ENCODE measurements at regions not wholly inside any gene's neighbourhood (a gene's known extent, or its start where the extent isn't known, plus 50 kb on each side); places are given as distances from the start of the nearest gene placed in this dataset.

DNA sequence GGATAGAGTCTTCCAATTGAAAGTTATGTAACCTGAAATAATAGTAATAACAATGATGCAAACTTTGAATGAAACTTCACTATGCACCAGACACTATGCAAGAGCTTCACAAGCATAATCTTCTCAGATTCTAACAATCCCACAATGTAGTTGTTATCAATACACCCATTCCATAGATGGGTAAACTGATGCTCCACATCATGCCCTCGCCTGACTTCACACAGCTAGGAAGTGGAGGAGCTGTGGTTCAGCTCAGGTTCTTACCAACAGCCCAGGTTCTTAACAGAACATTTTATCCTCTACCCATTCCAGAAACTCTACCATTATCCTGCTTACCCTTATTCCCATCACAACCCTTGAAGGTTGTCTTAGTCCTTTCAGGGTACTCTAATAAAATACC lies 50.4 kb upstream of the HMGXB4 start:
- Histone ChIP-seq H3K4me1 (ENCODE audit: control insufficient read depth in 1 of 2, insufficient read depth in 2 of 2, low read depth in 1 of 2, low read length in 1 of 2) (no peaks in the 10 kb centered on the region), H3F3A (replicated peaks; ENCODE audit: insufficient read depth) (no peaks in the 10 kb centered on the region), H3K36me3 (replicated peaks in 1 of 2; ENCODE audit: control insufficient read depth in 1 of 2, insufficient read depth in 2 of 2, low read length in 1 of 2) (no peaks in the 10 kb centered on the region), H3K27ac (ENCODE audit: low read depth in 2 of 2, low read length in 1 of 2) (no peak overlapping the region), H3K4me3 (ENCODE audit: low read depth in 2 of 2, low read length in 1 of 2) (no peak overlapping the region), H3K4me2 (no peak overlapping the region), H3K9me3 (no peaks in the 10 kb centered on the region), H2AFZ (ENCODE audit: low read depth) (no peak overlapping the region), H3K79me2 (ENCODE audit: insufficient read depth) (no peaks in the 10 kb centered on the region), H3K27me3 (ENCODE audit: insufficient read depth) (no peaks in the 10 kb centered on the region), H4K20me1 (ENCODE audit: insufficient read depth) (no peaks in the 10 kb centered on the region), H3K9me2 (no peaks in the 10 kb centered on the region), H3K9ac (no peak overlapping the region)
- 6% methylated on average over 1 of the region's 1 CpG for WGBS (ENCODE audit: low lambda C conversion rate)
- POLR2A ChIA-PET, result interaction anchor here (0.7 kb wide), 1 partner anchor 35 kb away, joined by 3 read pairs; no protein-coding TSS in a partner anchor
- CTCF ChIA-PET, result interaction anchor here (1.2 to 1.3 kb wide), 3 partner anchors 10 to 25 kb away, joined by 3 read pairs; no protein-coding TSS in a partner anchor
- DNase-seq, result no peak
- TF ChIP-seq JUND (IDR thresholded peaks at IDR 0.05) (no peak), RCOR1 (IDR thresholded peaks at IDR 0.05; ENCODE audit: low read length) (no peak), SIN3A (IDR thresholded peaks at IDR 0.05; ENCODE audit: borderline replicate concordance, low read depth, low read length) (no peak), SMC3 (IDR thresholded peaks at IDR 0.05; ENCODE audit: low read depth, low read length) (no peak), POLR2AphosphoS5 (IDR thresholded peaks at IDR 0.05; ENCODE audit: low read depth, low read length) (no peak), GATA2 (CRISPR knock-in tag; IDR thresholded peaks at IDR 0.05) (no peak), FOXJ3 (CRISPR knock-in tag; IDR thresholded peaks at IDR 0.05) (no peak), TEAD4 (IDR thresholded peaks at IDR 0.05; ENCODE audit: borderline replicate concordance, insufficient read depth) (no peak)

All from SK-N-SH (cell line).